ENCODE measurements at regions not wholly inside any gene's neighbourhood (a gene's known extent, or its start where the extent isn't known, plus 50 kb on each side); places are given as distances from the start of the nearest gene placed in this dataset.
"Not testable (repeated sequence)": the region's sequence is repeated elsewhere in the genome, so short reads cannot be mapped to it uniquely, and the experiment has no call there.

DNA sequence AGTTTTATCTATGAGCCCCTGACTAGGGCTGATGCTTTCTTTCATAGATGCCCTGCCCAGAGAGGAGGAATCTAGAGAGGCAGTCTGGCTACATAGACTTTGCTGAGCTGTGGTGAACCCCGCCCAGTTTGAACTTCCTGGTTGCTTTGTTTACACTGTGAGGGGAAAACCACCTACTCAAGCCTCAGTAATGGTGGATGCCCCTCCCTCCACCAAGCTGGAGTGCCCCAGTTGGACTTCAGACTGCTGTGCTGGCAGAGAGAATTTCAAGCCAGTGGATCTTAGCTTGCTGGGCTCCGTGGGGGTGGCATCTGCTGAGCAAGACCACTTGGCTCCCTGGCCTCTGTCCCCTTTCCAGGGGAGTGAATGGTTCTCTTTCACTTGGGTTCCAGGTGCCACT is 792.3 kb upstream of the MANEA start:
- TF ChIP-seq, protein P1, sequence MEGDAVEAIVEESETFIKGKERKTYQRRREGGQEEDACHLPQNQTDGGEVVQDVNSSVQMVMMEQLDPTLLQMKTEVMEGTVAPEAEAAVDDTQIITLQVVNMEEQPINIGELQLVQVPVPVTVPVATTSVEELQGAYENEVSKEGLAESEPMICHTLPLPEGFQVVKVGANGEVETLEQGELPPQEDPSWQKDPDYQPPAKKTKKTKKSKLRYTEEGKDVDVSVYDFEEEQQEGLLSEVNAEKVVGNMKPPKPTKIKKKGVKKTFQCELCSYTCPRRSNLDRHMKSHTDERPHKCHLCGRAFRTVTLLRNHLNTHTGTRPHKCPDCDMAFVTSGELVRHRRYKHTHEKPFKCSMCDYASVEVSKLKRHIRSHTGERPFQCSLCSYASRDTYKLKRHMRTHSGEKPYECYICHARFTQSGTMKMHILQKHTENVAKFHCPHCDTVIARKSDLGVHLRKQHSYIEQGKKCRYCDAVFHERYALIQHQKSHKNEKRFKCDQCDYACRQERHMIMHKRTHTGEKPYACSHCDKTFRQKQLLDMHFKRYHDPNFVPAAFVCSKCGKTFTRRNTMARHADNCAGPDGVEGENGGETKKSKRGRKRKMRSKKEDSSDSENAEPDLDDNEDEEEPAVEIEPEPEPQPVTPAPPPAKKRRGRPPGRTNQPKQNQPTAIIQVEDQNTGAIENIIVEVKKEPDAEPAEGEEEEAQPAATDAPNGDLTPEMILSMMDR (IDR thresholded peaks at IDR 0.05; ENCODE audit: poor library complexity, severe bottlenecking), result not testable (repeated sequence)
- TF ChIP-seq POLR2AphosphoS5 (IDR thresholded peaks at IDR 0.05); RAD21 (conservative IDR thresholded peaks at IDR 0.05); EZH2 (IDR thresholded peaks at IDR 0.05; ENCODE audit: borderline replicate concordance, insufficient read depth, low read length, poor library complexity, severe bottlenecking): not testable (repeated sequence)
- TF ChIP-seq, protein P2, sequence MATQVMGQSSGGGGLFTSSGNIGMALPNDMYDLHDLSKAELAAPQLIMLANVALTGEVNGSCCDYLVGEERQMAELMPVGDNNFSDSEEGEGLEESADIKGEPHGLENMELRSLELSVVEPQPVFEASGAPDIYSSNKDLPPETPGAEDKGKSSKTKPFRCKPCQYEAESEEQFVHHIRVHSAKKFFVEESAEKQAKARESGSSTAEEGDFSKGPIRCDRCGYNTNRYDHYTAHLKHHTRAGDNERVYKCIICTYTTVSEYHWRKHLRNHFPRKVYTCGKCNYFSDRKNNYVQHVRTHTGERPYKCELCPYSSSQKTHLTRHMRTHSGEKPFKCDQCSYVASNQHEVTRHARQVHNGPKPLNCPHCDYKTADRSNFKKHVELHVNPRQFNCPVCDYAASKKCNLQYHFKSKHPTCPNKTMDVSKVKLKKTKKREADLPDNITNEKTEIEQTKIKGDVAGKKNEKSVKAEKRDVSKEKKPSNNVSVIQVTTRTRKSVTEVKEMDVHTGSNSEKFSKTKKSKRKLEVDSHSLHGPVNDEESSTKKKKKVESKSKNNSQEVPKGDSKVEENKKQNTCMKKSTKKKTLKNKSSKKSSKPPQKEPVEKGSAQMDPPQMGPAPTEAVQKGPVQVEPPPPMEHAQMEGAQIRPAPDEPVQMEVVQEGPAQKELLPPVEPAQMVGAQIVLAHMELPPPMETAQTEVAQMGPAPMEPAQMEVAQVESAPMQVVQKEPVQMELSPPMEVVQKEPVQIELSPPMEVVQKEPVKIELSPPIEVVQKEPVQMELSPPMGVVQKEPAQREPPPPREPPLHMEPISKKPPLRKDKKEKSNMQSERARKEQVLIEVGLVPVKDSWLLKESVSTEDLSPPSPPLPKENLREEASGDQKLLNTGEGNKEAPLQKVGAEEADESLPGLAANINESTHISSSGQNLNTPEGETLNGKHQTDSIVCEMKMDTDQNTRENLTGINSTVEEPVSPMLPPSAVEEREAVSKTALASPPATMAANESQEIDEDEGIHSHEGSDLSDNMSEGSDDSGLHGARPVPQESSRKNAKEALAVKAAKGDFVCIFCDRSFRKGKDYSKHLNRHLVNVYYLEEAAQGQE (IDR thresholded peaks at IDR 0.05; ENCODE audit: borderline replicate concordance), result not testable (repeated sequence)

Measured in neural cell (in vitro differentiated cells).